ENCODE measurements at regions not wholly inside any gene's neighbourhood (a gene's known extent, or its start where the extent isn't known, plus 50 kb on each side); places are given as distances from the start of the nearest gene placed in this dataset.

DNA sequence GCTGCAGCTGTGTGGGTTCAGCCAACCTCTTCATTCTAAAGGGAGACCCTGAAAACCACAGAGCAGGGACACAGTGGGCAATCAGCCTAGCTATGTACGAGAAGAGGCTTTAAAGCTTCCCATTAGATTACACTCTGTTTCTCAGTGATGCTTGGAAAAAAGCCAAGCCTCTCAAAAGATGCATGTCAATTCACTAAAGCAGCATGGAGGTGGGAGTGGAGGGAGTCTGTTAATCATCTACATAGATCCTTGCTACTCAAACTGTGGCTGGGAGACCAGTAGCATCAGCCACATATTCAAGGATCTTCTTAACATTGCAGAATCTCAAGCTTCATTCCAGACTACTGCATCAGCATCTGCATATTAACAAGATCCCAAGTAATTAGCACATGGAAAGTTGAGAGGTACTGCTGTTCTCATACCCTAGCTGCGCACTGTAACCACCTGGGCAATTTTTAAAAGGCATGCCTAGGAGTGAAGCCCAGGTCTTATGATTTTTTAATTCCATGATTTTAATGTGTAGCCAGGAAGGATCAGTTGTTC is 305.9 kb downstream of the PMP22 start:
- Histone ChIP-seq H2AFZ (ENCODE audit: low read depth, low read length) (no peak overlapping the region), H3K9me3 (ENCODE audit: low read length) (no peaks in the 10 kb centered on the region), H3K9ac (ENCODE audit: low read length) (no peak overlapping the region), H3K4me3 (ENCODE audit: low read length) (no peak overlapping the region), H3K9me2 (ENCODE audit: insufficient read depth, low read length) (no peaks in the 10 kb centered on the region), H3F3A (ENCODE audit: insufficient read depth, low read length, poor library complexity, severe bottlenecking) (no peaks in the 10 kb centered on the region), H3K27me3 (ENCODE audit: insufficient read depth, low read depth, low read length) (no peaks in the 10 kb centered on the region), H4K20me1 (ENCODE audit: insufficient read depth) (no peaks in the 10 kb centered on the region), H3K79me2 (replicated peaks; ENCODE audit: insufficient read depth, low read length) (no peaks in the 10 kb centered on the region), H3K4me2 (ENCODE audit: low read length) (no peak overlapping the region), H3K36me3 (ENCODE audit: insufficient read depth, low read length) (no peaks in the 10 kb centered on the region), H3K27ac (ENCODE audit: low read length) (no peak overlapping the region)
- TF ChIP-seq MXI1 (conservative IDR thresholded peaks at IDR 0.05; ENCODE audit: poor library complexity, severe bottlenecking) (no peak), TAF1 (IDR thresholded peaks at IDR 0.05; ENCODE audit: low read depth) (no peak), RAD21 (conservative IDR thresholded peaks at IDR 0.05) (no peak), SMC3 (conservative IDR thresholded peaks at IDR 0.05; ENCODE audit: poor library complexity) (no peak), POLR2AphosphoS5 (IDR thresholded peaks at IDR 0.05) (no peak), EP300 (conservative IDR thresholded peaks at IDR 0.05; ENCODE audit: poor library complexity, severe bottlenecking) (no peak), EZH2 (IDR thresholded peaks at IDR 0.05; ENCODE audit: borderline replicate concordance, insufficient read depth, low read length, poor library complexity, severe bottlenecking) (no peak)
- TF ChIP-seq, protein P1, sequence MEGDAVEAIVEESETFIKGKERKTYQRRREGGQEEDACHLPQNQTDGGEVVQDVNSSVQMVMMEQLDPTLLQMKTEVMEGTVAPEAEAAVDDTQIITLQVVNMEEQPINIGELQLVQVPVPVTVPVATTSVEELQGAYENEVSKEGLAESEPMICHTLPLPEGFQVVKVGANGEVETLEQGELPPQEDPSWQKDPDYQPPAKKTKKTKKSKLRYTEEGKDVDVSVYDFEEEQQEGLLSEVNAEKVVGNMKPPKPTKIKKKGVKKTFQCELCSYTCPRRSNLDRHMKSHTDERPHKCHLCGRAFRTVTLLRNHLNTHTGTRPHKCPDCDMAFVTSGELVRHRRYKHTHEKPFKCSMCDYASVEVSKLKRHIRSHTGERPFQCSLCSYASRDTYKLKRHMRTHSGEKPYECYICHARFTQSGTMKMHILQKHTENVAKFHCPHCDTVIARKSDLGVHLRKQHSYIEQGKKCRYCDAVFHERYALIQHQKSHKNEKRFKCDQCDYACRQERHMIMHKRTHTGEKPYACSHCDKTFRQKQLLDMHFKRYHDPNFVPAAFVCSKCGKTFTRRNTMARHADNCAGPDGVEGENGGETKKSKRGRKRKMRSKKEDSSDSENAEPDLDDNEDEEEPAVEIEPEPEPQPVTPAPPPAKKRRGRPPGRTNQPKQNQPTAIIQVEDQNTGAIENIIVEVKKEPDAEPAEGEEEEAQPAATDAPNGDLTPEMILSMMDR (IDR thresholded peaks at IDR 0.05; ENCODE audit: poor library complexity, severe bottlenecking): no peak
- TF ChIP-seq, protein P2, sequence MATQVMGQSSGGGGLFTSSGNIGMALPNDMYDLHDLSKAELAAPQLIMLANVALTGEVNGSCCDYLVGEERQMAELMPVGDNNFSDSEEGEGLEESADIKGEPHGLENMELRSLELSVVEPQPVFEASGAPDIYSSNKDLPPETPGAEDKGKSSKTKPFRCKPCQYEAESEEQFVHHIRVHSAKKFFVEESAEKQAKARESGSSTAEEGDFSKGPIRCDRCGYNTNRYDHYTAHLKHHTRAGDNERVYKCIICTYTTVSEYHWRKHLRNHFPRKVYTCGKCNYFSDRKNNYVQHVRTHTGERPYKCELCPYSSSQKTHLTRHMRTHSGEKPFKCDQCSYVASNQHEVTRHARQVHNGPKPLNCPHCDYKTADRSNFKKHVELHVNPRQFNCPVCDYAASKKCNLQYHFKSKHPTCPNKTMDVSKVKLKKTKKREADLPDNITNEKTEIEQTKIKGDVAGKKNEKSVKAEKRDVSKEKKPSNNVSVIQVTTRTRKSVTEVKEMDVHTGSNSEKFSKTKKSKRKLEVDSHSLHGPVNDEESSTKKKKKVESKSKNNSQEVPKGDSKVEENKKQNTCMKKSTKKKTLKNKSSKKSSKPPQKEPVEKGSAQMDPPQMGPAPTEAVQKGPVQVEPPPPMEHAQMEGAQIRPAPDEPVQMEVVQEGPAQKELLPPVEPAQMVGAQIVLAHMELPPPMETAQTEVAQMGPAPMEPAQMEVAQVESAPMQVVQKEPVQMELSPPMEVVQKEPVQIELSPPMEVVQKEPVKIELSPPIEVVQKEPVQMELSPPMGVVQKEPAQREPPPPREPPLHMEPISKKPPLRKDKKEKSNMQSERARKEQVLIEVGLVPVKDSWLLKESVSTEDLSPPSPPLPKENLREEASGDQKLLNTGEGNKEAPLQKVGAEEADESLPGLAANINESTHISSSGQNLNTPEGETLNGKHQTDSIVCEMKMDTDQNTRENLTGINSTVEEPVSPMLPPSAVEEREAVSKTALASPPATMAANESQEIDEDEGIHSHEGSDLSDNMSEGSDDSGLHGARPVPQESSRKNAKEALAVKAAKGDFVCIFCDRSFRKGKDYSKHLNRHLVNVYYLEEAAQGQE (IDR thresholded peaks at IDR 0.05; ENCODE audit: borderline replicate concordance): no peak

DNA sequence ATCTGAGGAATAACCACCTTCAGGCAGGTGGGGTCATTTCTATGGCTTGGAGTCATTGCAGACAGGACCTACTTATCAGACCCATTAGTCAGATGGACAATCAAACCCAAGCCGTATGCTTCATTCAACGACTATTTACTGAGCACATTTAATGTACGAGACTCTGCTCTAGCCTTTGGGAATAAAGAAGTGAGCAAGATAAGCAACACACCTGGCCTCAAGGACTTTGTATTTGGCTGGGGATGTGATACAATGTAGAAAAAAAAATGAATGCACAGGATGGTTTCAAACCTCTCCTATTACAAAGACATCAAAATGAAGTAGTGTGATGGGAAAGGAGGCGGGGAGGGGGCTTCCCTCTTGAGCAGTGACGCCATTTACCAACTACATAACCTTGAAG is 311.7 kb downstream of the PMP22 start:
- H3F3A ChIP-seq (ENCODE audit: insufficient read depth, low read length, poor library complexity, severe bottlenecking): no peaks in the 10 kb centered on the region
- no peak overlapping the region for H2AFZ ChIP-seq (ENCODE audit: low read depth, low read length)
- H3K9me3 ChIP-seq (ENCODE audit: low read length): no peaks in the 10 kb centered on the region
- no peak overlapping the region for H3K27ac ChIP-seq (ENCODE audit: low read length)
- no peak overlapping the region for H3K4me3 ChIP-seq (ENCODE audit: low read length)
- no peaks in the 10 kb centered on the region for H3K79me2 ChIP-seq (replicated peaks; ENCODE audit: insufficient read depth, low read length)
- no peaks in the 10 kb centered on the region for H3K36me3 ChIP-seq (ENCODE audit: insufficient read depth, low read length)
- TF ChIP-seq TAF1 (IDR thresholded peaks at IDR 0.05; ENCODE audit: low read depth): no peak
- TF ChIP-seq MXI1 (conservative IDR thresholded peaks at IDR 0.05; ENCODE audit: poor library complexity, severe bottlenecking): no peak
- TF ChIP-seq EZH2 (IDR thresholded peaks at IDR 0.05; ENCODE audit: borderline replicate concordance, insufficient read depth, low read length, poor library complexity, severe bottlenecking): no peak
- TF ChIP-seq RAD21 (conservative IDR thresholded peaks at IDR 0.05): no peak
- TF ChIP-seq SMC3 (conservative IDR thresholded peaks at IDR 0.05; ENCODE audit: poor library complexity): no peak
- TF ChIP-seq, protein P1 (IDR thresholded peaks at IDR 0.05; ENCODE audit: poor library complexity, severe bottlenecking): no peak
- no peak for TF ChIP-seq POLR2AphosphoS5 (IDR thresholded peaks at IDR 0.05)
- TF ChIP-seq EP300 (conservative IDR thresholded peaks at IDR 0.05; ENCODE audit: poor library complexity, severe bottlenecking): no peak
- TF ChIP-seq, protein P2 (IDR thresholded peaks at IDR 0.05; ENCODE audit: borderline replicate concordance): no peak
- no peak overlapping the region for H3K9ac ChIP-seq (ENCODE audit: low read length)
- no peaks in the 10 kb centered on the region for H3K9me2 ChIP-seq (ENCODE audit: insufficient read depth, low read length)
- H3K27me3 ChIP-seq (ENCODE audit: insufficient read depth, low read depth, low read length): no peaks in the 10 kb centered on the region
- H3K4me2 ChIP-seq (ENCODE audit: low read length): no peak overlapping the region
- no peaks in the 10 kb centered on the region for H4K20me1 ChIP-seq (ENCODE audit: insufficient read depth)

All from neural cell (in vitro differentiated cells).